Spleen (tissue), 7 donors: ENCODE measurements at regions not wholly inside any gene's neighbourhood (a gene's known extent, or its start where the extent isn't known, plus 50 kb on each side); places are given as distances from the start of the nearest gene placed in this dataset.

Experiments
- POLR2A ChIP-seq, 3 donors: fragments of 450-650 bp; IDR thresholded peaks; one replicate each; pipeline ENCODE4 v1.5.1; 2017; ENCODE audit warnings: antibody characterized with exemption in 3 of 3, mild to moderate bottlenecking in 1 of 3
- POLR2AphosphoS5 ChIP-seq, 3 donors: sonication (generic); formaldehyde crosslinking; IDR thresholded peaks; one replicate each; pipeline ENCODE4 v1.5.1; 2017; ENCODE audit warnings: antibody characterized with exemption in 3 of 3
- TF ChIP-seq, protein P1 (sequence below), 11 experiments: fragments of 200-600 bp in 7 of 11; fragments of 450-650 bp in 4 of 11; sonication (generic) in 4 of 11; IDR thresholded peaks in 8 of 11; conservative IDR thresholded peaks in 3 of 11; 1 replicate in 7 of 11; 2 replicates in 4 of 11; pipeline versions ENCODE4 v1.4.0 to v1.8.0; 2016 to 2021; ENCODE audit warnings: antibody characterized with exemption in 11 of 11, inconsistent platforms in 4 of 11, mild to moderate bottlenecking in 1 of 11
- donor health status: DM: no; HTN: no; CAD: no; lungs with moderate emphysema.
- donor health status: DM: no; HTN: no; CAD: no.
- donor health status: DM: no; HTN: no; CAD: no.

GRCh38 chr3:82004266-82004665, 242.8 kb upstream of the GBE1 start:
- TF ChIP-seq, protein P1, sequence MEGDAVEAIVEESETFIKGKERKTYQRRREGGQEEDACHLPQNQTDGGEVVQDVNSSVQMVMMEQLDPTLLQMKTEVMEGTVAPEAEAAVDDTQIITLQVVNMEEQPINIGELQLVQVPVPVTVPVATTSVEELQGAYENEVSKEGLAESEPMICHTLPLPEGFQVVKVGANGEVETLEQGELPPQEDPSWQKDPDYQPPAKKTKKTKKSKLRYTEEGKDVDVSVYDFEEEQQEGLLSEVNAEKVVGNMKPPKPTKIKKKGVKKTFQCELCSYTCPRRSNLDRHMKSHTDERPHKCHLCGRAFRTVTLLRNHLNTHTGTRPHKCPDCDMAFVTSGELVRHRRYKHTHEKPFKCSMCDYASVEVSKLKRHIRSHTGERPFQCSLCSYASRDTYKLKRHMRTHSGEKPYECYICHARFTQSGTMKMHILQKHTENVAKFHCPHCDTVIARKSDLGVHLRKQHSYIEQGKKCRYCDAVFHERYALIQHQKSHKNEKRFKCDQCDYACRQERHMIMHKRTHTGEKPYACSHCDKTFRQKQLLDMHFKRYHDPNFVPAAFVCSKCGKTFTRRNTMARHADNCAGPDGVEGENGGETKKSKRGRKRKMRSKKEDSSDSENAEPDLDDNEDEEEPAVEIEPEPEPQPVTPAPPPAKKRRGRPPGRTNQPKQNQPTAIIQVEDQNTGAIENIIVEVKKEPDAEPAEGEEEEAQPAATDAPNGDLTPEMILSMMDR (IDR thresholded peaks at IDR 0.05 in 8 of 11, conservative IDR thresholded peaks at IDR 0.05 in 3 of 11) = no peak
- no peak for TF ChIP-seq POLR2A (IDR thresholded peaks at IDR 0.05)
- TF ChIP-seq POLR2AphosphoS5 (IDR thresholded peaks at IDR 0.05) = no peak
